Iris pigment epithelial cell (primary cell): ENCODE measurements at regions not wholly inside any gene's neighbourhood (a gene's known extent, or its start where the extent isn't known, plus 50 kb on each side); places are given as distances from the start of the nearest gene placed in this dataset.
"Not testable (repeated sequence)": the region's sequence is repeated elsewhere in the genome, so short reads cannot be mapped to it uniquely, and the experiment has no call there.

Source experiments
- DNase-seq: peaks from one replicate; pipeline ENCODE4 v3.0.0-alpha.2; 2011; ENCODE audit warnings: low read depth

GRCh38 chr4:130767384-130767783, 1671.4 kb downstream of the C4orf33 start:
- DNase-seq, result not testable (repeated sequence)

- not testable (repeated sequence) for DNase-seq
These were observed 1677.0 kb downstream of the C4orf33 start for GRCh38 chr4:130772966-130773365.

GRCh38 chr4:130808492-130808891, 1712.5 kb downstream of the C4orf33 start:
- DNase-seq, result peak; percentile 25

GRCh38 chr4:130812117-130812765, 1716.3 kb downstream of the C4orf33 start:
- DNase-seq, result no peak

GRCh38 chr4:130814896-130815295, 1718.9 kb downstream of the C4orf33 start:
- no peak for DNase-seq

GRCh38 chr4:130820448-130820847, 1724.5 kb downstream of the C4orf33 start:
- no peak for DNase-seq

DNA sequence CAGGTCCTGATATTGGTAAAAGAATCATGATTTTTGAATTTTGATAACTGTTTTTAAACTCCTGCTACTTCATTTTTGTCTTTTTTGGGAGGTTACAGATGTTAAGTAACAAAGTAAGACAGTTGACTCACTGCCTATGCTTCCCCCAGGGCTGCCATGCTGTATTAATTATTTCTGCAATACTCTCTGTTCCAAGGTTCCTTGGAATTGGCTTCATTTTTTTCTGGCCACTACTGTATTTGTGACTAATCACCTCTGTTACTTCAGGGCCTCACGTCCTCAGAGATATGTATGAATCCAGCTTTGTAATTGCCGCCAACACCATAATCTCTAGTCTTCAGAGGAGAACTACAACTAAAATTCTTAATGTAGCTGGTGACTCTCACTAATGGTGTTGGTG, 1729.3 kb downstream of the C4orf33 start:
- DNase-seq, result no peak

- peak; percentile 28 for DNase-seq
These were observed 1754.1 kb downstream of the C4orf33 start for GRCh38 chr4:130850019-130850524.

- DNase-seq, result no peak
These were observed 1755.2 kb downstream of the C4orf33 start for GRCh38 chr4:130851107-130851506.

DNA sequence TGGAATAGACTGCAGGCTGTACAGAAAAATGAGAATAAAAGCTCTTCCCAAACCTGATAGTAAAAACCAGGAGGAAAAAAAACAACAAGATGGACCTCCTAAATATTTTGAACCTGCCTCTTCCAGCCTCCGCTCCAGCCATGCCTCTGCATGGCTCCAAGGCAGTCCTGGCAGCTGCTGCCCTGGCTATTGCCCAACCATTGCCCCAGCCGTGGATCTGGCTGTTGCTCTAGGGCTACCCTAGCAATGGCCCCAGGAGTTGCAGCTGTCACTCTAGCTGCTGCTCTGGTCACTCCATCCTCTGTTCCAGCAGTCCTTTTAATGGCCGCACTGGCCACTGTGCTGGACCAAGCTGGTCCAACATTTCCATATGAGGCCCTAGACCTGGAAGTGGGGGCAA, 1756.0 kb downstream of the C4orf33 start:
- DNase-seq, result no peak

- DNase-seq, result no peak
These were observed 1759.6 kb downstream of the C4orf33 start for GRCh38 chr4:130855533-130855932.

- DNase-seq, result no peak
These were observed 1764.0 kb downstream of the C4orf33 start for GRCh38 chr4:130859991-130860390.

DNA sequence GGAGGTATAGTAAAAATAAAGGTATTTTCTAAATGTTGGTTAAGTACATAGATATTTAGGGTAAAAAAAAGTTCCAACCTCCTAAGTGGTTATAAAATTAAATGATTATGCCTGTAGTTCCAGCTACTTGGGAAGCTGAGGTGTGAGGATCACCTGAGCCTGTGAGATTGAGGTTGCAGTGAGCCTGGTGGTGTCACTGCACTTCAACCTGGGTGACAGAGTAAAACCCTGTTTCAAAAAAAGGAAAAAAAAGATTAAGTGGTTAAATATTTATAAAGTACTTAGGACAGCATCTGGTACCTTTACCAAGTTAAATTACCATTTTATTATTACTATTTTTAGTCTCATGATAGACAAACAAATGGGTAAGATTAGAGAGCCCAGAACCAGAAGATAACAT, 1801.0 kb downstream of the C4orf33 start:
- no peak for DNase-seq

GRCh38 chr4:130901321-130901720, 1805.4 kb downstream of the C4orf33 start:
- DNase-seq, result no peak

DNA sequence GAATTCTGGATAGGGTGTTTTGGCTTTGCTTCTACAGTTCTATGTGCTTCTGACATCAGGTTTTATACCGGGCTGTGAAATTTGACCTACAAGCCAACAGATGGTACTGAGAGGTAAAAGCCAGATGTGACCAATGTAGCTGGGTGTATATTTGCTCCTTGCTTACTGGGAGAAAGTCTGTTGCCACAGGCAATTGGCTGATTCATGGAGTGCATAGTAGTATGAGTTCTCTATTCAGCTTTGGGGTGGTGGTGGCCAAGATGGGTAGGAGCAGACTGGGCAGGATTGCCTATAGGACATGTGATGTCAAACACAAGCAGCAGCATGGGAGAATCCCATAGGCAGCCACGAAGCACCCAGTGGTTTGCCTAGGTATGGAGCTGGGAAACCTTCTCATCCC, 1827.0 kb downstream of the C4orf33 start:
- no peak for DNase-seq

GRCh38 chr4:130955520-130955919, 1859.6 kb downstream of the C4orf33 start:
- no peak for DNase-seq

GRCh38 chr4:130985371-130985770, 1889.4 kb downstream of the C4orf33 start:
- DNase-seq, result peak; percentile 26

- DNase-seq, result peak; percentile 22
These were observed 1900.0 kb downstream of the C4orf33 start for GRCh38 chr4:130995988-130996387.

DNA sequence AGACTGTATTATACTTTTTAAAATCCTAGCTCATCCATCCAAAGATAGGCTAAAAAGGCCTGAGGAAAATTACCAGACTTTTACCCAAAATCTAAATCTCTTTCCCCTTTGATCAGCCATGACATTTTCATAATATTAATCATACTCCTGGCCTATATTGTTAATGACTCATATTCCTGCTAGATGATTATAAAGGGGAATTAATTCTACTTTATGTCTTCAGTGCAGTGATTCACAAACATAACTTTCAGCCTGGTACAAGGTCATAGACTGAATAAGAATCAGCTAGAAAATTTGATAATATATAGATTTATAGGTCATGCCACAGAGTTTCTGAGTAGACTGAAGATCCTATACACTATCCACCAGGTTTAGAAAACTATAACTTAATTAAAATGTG, 1905.4 kb downstream of the C4orf33 start:
- peak; percentile 52 for DNase-seq

DNA sequence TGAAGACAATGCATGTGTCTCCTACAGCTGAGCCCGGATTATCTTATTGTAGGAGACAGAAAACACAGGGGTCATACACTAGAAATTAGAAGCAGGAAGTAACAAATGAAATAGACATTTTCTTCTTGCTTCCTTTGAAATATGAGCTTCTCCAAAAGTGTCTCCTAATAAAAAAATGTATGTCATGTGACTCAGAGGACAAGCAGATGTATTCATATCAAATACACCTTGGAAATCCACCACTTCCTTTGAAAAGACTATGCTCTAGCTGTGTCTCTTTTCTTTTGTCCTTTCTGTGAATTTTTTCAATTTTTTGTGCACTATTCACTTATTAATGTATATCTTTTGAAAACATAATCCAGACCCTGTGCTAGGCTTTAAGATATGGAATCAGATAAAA, 1906.2 kb downstream of the C4orf33 start:
- peak; percentile 29 for DNase-seq

- no peak for DNase-seq
These were observed 1910.4 kb downstream of the C4orf33 start for GRCh38 chr4:131006388-131006787.

DNA sequence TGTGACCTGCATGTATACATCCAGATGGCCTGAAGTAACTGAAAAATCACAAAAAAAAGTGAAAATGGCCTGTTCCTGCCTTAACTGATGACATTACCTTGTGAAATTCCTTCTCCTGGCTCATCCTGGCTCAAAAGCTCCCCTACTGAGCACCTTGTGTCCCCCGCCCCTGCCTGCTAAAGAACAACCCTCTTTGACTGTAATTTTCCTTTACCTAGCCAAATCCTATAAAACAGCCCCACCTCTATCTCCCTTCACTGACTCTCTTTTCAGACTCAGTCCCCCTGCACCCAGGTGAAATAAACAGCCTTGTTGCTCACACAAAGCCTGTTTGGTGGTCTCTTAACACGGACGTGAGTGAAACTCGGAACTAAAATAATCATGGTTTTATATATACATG, 1916.0 kb downstream of the C4orf33 start:
- DNase-seq, result not testable (repeated sequence)

- no peak for DNase-seq
These were observed 1917.3 kb downstream of the C4orf33 start for GRCh38 chr4:131013226-131013625.

DNA sequence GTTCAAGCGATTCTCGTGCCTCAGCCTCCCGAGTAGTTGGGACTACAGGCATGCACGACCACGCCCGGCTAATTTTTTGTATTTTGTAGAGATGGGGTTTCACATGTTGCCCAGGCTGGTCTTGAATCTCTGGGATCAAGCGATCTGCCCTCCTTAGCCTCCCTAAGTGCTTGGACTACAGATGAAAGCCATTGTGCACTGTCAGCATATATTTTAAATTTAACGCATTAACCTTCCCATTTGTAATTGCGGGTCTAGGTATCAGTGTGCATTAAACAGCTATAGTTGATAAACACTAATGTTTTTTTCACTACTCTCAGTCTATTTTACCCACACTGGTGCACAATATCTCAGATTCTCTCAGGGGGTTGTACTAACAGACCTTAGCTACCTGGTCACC, 1930.8 kb downstream of the C4orf33 start:
- no peak for DNase-seq
